Endothelial cell of hepatic sinusoid (primary cell): ENCODE measurements at regions not wholly inside any gene's neighbourhood (a gene's known extent, or its start where the extent isn't known, plus 50 kb on each side); places are given as distances from the start of the nearest gene placed in this dataset.
"Not testable (repeated sequence)": the region's sequence is repeated elsewhere in the genome, so short reads cannot be mapped to it uniquely, and the experiment has no call there.

Experiments used
- in situ Hi-C: cut with HindIII; loops from 2 replicates; pipeline ENCODE4 v1.10.0; 2017; ENCODE audit warnings: low sequenced_read_pairs

- in situ Hi-C loops: no loop called here
Measured at GRCh38 chr5:81834021-81834660, 83.2 kb upstream of the SSBP2 start.

GRCh38 chr5:81830596-81830995 lies 79.7 kb upstream of the SSBP2 start:
- in situ Hi-C loops: no loop called here

- in situ Hi-C loops: no loop called here
Measured at GRCh38 chr5:81829242-81829641, 78.3 kb upstream of the SSBP2 start.

- in situ Hi-C loops: no loop called here
Measured at GRCh38 chr5:81827500-81827899, 76.6 kb upstream of the SSBP2 start.

GRCh38 chr5:81826128-81826527 lies 75.2 kb upstream of the SSBP2 start:
- in situ Hi-C loops: no loop called here

- in situ Hi-C loops: no loop called here
Measured at GRCh38 chr5:81825237-81825636, 74.3 kb upstream of the SSBP2 start.

GRCh38 chr5:81823736-81824135 lies 72.8 kb upstream of the SSBP2 start:
- in situ Hi-C loops: not testable (repeated sequence)

GRCh38 chr5:81820863-81821262 lies 70.0 kb upstream of the SSBP2 start:
- in situ Hi-C loops: no loop called here

- in situ Hi-C loops: no loop called here
Measured at GRCh38 chr5:81820318-81820636, 69.4 kb upstream of the SSBP2 start.

GRCh38 chr5:81819556-81820317 lies 68.8 kb upstream of the SSBP2 start:
- in situ Hi-C loops: no loop called here

- in situ Hi-C loops: no loop called here
Measured at GRCh38 chr5:81817980-81818379, 67.1 kb upstream of the SSBP2 start.

GRCh38 chr5:81817086-81817485 lies 66.2 kb upstream of the SSBP2 start:
- in situ Hi-C loops: no loop called here

- in situ Hi-C loops: no loop called here
Measured at GRCh38 chr5:81815321-81815720, 64.4 kb upstream of the SSBP2 start.

GRCh38 chr5:81808106-81808505 lies 57.2 kb upstream of the SSBP2 start:
- in situ Hi-C loops: no loop called here

GRCh38 chr5:81805086-81805485 lies 54.2 kb upstream of the SSBP2 start:
- in situ Hi-C loops: no loop called here

- in situ Hi-C loops: loop anchor here (5.0 kb wide), 1 partner anchor 78 kb away; no protein-coding TSS in a partner anchor
Measured at GRCh38 chr5:81803812-81804211, 52.9 kb upstream of the SSBP2 start.

- in situ Hi-C loops: loop anchor here (5.0 kb wide), 1 partner anchor 80 kb away; no protein-coding TSS in a partner anchor
Measured at GRCh38 chr5:81802625-81803024, 51.7 kb upstream of the SSBP2 start.

GRCh38 chr5:81802020-81802419 lies 51.1 kb upstream of the SSBP2 start:
- in situ Hi-C loops: loop anchor here (5.0 kb wide), 1 partner anchor 80 kb away; no protein-coding TSS in a partner anchor

GRCh38 chr5:81800797-81801196 lies 49.9 kb upstream of the SSBP2 start:
- in situ Hi-C loops: loop anchor here (5.0 kb wide), 1 partner anchor 82 kb away; no protein-coding TSS in a partner anchor
